ENCODE measurements at regions not wholly inside any gene's neighbourhood (a gene's known extent, or its start where the extent isn't known, plus 50 kb on each side); places are given as distances from the start of the nearest gene placed in this dataset.

- TF ChIP-seq POLR2A (IDR thresholded peaks at IDR 0.05; ENCODE audit: low read length) (no peak), GATA1 (IDR thresholded peaks at IDR 0.05; ENCODE audit: low read depth, low read length) (no peak)
These were observed 65.2 kb upstream of the SPPL2A start for GRCh38 chr15:50830477-50831354.

Measured in erythroblast (primary cell).